ENCODE measurements at regions not wholly inside any gene's neighbourhood (a gene's known extent, or its start where the extent isn't known, plus 50 kb on each side); places are given as distances from the start of the nearest gene placed in this dataset.
"Not testable (repeated sequence)": the region's sequence is repeated elsewhere in the genome, so short reads cannot be mapped to it uniquely, and the experiment has no call there.

DNA sequence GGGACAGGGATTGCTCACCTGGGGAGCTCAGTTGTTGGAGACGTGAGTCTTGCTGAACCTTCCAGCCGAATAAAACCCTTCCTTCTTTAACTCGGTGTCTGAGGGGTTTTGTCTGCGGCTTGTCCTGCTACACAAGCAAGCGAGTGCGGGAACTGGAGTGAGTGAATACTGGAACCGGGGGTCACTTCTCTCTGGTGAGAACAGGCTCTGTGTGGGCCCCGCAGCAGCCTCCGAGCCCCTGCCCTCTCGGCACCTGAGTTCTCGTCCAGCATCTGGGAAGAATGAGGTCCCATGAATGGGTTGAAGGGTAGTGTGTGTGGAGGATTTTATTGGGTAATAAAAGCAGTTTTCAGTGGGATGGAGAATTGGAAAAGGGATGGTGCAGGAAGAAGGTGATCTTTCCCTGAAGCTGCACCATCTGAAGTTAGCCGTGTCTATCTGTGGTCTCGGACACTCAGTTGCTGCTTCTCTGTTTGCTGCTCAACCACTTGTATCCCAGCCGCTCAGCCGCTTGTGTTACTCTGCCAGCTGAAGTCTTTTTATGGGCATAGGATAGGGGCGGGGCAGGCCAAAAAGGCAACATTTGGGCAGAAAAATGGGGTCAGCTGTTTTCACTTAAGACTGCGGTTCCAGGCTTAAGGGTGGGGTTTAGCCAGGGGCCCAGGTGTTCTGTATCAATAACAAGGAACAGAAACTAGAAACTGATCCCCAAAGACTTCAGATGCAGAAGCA lies 450.6 kb upstream of the CAMK1G start:
- no peak for DNase-seq (ENCODE audit: low read depth in 2 of 3, low spot score in 2 of 3)

DNA sequence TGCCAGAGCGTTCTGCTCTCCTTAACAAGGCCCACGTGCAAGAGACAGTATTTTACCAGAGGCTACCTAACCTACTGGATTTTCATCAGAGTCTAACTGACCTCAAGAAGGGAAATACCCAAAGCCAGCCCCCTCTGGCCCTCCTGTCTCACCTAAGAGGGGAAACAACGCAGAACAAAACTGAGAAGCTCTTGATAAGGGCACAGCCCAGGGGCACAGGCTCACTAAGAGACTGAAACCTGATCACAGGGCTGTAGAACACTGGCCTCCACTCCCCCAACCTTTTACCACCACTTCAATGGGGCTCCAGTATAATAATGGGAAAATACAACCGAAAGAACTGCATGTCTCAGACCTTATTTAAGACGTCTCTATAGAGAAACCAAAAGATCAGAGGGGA lies 449.5 kb upstream of the CAMK1G start:
- no peak for DNase-seq (ENCODE audit: low read depth in 2 of 3, low spot score in 2 of 3)

DNA sequence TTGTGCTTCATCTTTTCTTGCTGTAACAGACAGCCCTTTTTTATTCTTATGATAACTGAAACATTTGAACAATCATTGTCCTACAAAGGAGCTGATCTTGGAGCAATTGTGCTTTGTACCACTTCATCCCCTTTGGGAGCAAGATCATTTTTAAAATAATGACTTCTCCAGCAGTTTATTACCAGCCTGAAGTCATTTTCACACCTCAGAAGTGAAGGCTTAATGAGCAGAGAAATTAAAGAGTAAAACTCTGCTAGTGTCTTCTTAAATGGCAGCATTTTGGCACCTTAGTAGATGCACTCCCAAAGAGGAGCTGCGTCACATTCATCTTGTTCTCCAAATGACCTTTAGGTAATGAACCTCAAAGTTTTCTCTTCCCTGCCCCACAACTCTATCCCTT lies 439.6 kb upstream of the CAMK1G start:
- no peak for DNase-seq (ENCODE audit: low read depth in 2 of 3, low spot score in 2 of 3)

DNA sequence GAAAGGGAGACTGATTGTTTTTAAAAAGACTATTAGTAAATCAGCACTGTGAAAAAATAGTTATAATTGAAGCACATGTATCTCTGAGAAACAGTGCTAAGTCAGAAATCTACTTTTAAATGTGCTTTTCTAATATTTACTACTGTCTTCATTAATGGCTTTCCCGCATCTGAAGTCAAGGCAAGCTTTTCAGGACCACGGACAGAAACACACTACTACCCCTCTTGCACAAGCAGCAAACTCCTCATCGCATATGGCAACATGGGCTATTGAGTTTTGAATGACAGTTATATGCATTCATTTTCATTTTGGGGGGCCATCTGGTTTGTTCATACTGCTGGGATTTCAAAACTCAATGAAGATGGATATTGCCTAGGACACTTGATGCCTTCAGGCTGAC lies 433.4 kb upstream of the CAMK1G start:
- peak in 2 of 3 donors; percentile 16 to 54 for DNase-seq (ENCODE audit: low read depth in 2 of 3, low spot score in 2 of 3)

DNA sequence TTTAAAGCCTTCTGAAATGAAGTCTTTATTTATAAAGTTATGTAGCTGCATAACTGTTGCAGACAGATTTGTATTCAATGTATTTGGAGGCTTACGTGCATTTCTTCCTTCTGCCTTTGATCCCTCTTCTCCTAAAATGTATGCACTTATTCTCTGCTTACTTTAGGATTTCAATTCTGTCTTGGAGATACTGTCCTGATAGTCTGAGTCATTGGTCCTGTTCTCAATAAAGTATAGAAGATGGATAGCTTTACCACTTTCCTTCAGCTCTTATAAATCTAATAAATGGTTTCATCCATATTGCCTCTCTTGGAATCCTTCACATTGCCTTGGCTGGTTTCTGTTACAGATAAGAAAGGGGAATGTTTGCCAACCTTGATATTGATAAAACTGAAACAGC lies 430.1 kb upstream of the CAMK1G start:
- no peak for DNase-seq (ENCODE audit: low read depth in 2 of 3, low spot score in 2 of 3)

DNA sequence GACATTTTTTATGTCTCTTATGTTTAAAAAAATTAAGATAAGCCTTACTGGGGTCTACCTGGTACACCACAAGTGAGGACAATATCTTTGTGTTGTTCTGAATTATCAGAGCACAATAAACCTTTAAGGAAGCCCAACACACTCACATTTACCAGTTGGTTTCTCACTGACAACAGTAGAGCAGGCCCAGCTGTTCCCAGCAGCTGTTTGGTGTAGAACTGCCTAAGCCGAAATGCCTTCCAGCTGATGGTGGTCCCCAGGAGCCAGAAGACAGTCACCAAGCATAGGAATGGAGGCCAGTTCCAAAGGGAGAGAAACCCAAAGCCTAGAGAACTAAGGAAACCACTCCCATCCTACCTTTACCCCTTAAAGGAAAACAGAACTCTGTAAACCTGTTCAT lies 428.6 kb upstream of the CAMK1G start:
- no peak for DNase-seq (ENCODE audit: low read depth in 2 of 3, low spot score in 2 of 3)

DNA sequence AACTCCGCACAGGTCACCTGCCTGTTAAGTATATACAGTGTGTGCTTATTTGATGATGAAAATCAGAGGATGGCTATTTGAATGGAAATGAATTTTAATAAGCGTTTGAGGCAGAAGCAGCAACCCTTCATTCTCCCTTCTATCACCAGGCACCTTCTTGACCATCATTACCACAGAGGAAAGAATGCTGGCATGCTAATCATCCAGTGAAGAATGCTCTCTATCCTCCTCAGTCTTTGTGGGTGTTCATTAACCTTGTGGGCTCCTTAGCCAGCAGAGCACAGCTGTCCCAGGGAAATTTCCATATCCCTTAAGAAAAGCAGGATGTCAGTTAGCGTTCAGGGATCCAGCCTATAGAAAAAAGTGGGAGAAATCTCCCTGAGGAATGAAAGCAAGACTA lies 428.0 kb upstream of the CAMK1G start:
- DNase-seq (ENCODE audit: low read depth in 2 of 3, low spot score in 2 of 3): no peak

DNA sequence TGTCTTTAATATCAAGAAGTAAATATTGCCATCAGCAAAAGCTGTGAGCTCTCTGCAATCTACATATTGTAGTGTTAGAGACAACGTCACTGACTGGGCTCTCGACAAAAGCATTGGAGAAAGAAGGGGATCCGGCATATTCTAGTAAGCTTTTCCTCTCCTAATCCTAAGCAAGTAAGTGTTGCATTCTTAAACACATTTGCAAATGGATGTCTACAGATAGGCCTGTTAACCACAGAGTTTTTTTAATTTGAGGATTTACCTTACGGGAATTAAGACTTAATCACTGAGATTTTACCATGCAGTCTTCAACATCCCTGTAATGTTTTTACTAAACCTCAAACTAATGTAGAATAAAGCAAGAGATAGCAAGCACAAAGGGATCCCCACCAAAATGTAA lies 426.5 kb upstream of the CAMK1G start:
- DNase-seq (ENCODE audit: low read depth in 2 of 3, low spot score in 2 of 3): no peak

DNA sequence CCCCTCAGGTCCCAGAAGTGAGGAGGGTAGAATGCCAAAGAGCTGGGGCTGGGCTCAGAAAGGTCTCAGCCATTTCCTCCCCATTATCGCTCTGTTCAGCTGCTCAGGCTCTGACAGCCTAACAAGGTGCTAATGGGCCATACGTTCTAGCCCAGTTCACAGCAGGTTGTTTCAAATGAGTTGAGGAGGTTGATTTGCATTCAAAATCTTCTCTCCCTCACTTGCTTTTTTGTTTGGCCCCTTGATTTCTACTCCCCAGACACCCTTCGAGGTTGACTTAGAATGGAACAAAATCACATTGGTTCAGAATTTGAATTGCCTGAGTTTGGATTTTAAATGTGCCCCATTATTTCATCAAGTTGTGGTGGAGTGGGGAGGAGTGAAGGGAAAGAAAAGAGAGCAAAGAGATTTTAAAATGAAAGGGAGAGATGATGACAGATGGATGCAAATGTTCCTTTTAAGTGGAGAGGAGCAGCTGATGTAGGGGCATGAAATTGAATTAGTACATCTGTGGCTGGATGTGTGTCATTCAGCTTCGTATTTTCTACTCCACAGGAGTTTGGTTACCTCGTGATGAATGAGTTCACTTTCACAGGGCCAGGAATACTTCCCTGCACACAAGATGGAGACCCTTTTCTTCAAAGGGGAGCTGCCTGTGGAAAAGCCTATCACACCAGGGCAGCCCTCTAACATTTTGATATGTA lies 425.8 kb upstream of the CAMK1G start:
- no peak for DNase-seq (ENCODE audit: low read depth in 2 of 3, low spot score in 2 of 3)

DNA sequence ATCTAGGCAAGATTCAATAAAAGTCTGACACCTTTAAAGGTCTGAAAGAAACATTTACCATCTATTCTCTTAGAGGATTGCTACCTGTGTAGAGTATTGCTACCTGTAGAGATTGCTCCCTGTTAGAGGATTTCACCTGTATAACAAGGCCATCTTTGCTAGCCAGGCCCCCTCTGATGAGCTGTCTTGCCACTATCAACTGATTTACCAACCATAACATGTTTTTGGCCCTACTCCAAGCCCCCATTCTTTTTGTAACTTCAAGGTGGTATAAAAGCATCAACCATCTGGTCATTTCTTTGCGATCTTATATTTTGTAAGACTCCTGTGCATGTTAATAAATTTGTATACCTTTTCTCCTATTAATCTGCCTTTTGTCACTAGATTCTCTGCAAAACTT lies 424.7 kb upstream of the CAMK1G start:
- no peak for DNase-seq (ENCODE audit: low read depth in 2 of 3, low spot score in 2 of 3)

DNA sequence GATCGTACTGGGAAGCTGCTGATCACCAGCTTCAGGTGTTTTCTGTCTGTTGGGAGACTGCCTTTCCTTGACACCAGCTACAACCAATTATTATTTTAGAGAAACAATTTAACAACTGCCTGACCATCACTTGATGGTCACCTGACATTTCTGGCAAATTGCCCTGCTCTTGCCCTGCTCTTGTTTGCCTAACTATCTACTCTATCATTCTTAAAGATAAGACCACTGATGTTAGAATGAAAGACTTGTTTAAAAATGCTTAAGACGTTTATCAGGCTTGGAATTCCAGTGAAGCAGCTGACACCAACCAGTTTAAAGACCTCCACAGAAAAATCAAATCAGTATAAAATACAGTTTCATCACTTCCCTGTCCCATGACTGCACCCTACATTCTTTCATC lies 423.3 kb upstream of the CAMK1G start:
- no peak for DNase-seq (ENCODE audit: low read depth in 2 of 3, low spot score in 2 of 3)

DNA sequence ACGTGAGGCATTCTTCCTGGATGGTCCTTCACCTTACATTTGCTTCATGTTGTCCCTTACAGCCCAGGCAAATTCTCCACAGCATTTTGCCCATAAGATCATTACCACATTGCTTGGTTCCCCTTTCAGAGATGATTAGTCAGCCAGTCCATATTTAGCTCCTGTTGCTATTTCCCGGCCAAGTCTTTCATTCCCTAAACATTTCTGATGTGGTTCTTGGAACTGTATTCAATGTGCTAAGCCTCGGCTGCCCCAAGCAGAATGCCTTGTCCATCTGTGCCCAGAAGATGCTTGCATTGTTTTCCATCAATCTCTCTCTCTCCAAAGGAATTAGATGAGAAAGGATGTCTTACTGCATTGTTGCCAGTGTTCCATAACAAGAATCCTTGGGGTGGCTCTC lies 420.9 kb upstream of the CAMK1G start:
- DNase-seq (ENCODE audit: low read depth in 2 of 3, low spot score in 2 of 3): no peak

DNA sequence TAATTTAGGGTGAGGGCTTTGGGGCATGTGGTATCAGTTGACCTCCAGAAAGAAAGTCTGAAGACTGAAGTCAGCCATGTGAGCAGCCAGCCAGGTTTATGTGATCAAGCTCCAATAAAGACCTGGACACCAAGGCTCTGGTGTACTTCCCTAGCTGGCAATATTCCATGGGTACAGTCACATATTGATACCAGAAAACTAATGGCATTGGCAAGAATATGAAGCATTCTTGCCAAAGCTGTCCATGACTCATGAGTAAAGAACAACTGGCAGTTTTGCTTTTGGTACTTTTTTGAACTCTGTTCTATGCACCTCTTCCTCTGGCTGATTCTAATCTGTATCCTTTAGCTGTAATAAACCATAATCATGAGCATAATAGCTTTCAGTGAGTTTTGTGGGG lies 415.3 kb upstream of the CAMK1G start:
- no peak for DNase-seq (ENCODE audit: low read depth in 2 of 3, low spot score in 2 of 3)

DNA sequence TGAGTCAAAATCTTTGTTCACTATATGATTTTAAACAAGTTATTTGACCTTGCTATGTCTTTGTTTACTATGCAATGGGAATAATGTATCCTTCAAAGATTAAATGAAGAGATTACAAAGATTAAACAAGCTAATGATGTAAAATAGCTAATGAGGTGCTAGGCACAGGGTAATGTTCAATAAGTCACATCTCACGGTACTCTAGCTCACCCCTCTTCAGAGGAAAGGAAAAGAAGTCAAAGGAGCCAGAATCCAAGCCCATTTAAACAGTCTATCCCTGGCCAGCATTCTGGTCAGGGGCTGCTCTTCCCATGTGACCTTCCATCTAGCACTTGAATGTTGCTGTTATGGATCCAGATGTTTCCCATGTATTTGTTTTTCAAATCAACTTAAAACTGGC lies 412.4 kb upstream of the CAMK1G start:
- DNase-seq (ENCODE audit: low read depth in 2 of 3, low spot score in 2 of 3): no peak

DNA sequence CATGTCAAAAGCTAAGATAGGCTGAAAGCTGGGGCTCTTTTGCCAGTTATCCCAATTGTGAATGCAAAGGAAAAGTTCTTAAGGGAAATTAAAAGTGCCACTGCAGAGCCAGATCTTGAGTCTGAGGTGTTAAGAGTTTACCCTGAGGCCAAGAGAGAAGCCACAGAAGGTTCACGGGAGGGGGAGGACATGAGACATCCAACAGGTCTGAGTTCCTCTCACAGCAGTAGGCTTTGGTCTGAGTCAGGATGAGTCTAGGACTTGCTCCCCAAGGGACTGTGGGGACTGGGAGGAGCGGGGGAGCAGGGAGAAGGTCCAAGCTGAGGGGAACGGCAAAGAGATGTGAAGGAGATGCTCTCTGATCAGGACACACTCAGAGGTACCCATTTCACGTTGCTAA lies 411.2 kb upstream of the CAMK1G start:
- DNase-seq (ENCODE audit: low read depth in 2 of 3, low spot score in 2 of 3): no peak

DNA sequence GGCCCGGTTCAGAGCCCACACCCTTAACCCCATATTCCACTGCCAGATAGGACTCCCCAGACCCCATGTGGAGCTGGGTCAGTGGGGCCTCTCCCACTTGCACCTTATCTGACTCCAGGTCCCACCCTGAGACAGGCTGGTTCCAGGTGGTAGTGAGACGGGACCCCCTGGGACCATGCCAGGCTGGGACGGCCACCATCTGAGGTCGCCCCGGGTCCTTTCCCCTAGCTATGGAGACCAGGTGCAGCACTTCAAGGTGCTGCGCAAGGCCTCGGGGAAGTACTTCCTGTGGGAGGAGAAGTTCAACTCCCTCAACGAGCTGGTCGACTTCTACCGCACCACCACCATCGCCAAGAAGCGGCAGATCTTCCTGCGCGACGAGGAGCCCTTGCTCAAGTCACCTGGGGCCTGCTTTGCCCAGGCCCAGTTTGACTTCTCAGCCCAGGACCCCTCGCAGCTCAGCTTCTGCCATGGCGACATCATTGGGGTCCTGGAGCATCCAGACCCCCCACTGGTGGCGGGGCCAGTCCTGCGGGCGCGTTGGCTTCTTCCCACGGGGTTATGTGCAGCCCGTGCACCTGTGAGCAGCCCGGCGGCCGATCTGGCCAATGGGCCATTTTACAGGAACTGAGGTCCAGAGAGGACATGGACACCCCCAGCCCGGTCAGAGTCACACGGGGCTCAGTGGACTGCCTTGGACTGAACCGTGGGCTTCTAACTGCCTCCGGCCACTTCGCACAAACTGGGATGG lies 410.5 kb upstream of the CAMK1G start:
- DNase-seq (ENCODE audit: low read depth in 2 of 3, low spot score in 2 of 3): not testable (repeated sequence)

DNA sequence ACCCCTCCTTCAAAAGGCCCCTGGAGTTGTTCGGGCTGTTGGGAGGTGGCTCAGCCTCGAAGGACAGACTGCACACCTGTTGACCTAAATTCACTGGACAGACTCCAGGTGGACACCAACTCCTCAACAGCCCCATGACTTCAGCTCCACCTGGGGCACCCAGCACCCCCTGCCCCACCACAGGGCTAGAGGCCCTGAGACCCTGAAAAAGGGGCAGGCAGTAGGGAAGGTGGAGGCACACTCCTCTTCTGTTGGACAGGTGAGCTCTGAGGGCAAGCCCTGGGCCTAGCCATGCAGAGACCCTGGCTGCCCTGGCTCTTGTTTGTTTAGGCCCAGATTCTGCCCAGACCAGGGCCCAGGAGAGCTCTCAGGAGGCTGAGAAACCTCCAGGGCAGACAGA lies 409.7 kb upstream of the CAMK1G start:
- not testable (repeated sequence) for DNase-seq (ENCODE audit: low read depth in 2 of 3, low spot score in 2 of 3)

DNA sequence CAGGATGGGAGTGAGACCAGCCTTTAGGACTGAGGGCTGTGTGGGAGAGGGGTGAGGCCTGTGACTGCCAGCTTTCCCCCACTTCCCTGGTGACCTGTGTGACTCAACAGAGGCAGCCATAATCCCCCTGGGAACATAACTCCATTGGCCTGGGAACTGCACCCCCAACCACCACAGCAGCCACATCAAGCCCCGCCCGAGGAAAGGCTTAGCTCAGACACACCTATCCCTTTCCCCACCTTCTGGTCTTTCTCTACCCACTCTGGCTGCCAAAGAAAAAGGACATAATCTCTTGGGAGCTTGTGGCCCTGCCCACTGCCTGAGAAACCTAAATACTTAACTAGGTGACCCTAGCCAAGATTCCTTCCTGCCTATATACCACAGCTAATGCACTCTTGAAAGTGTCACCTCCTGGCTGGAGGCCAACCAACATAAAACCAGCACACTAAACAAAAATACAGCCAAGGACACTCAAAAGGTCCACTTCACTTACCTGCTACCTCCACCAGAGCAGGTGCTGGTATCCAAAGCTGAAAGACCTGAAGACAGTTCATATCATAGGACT lies 406.6 kb upstream of the CAMK1G start:
- no peak for DNase-seq (ENCODE audit: low read depth in 2 of 3, low spot score in 2 of 3)

DNA sequence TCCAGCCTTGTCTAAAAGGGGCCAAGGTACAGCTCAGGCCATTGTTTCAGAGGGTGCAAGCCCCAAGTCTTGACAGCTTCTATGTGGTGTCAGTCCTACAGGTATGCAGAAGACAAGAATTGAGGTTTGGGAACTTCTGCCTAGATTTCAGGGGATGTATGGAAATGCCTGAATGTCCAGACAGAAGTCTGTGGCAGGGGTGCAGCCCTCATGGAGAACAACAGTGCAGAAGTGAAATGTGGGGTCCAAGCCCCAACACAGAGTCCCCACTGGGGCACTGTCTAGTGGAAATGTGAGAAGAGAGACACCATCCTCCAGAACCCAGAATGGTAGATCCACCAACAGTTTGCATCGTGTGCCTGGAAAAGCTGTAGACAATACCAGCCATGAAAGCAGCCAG lies 400.3 kb upstream of the CAMK1G start:
- DNase-seq (ENCODE audit: low read depth in 2 of 3, low spot score in 2 of 3): no peak

DNA sequence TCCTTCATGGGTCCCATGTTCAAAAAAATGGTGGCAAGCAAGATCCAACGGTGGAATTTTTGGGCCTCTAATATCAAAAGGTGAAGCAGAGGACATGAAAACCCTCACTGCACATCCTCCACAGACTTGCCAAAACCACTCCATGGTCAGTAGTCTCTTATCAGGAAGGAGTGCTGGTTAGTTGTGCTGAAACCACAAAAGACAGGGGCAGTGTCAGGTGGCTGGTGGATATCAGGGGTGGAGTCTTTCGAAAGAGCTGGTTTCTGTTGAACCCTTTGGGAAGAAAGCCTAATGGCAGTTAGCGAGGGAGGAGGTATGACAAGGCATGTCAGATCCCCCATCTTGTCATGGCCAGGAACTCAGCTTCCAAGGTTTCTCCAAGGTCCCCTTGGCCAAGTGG lies 395.9 kb upstream of the CAMK1G start:
- no peak for DNase-seq (ENCODE audit: low read depth in 2 of 3, low spot score in 2 of 3)

DNA sequence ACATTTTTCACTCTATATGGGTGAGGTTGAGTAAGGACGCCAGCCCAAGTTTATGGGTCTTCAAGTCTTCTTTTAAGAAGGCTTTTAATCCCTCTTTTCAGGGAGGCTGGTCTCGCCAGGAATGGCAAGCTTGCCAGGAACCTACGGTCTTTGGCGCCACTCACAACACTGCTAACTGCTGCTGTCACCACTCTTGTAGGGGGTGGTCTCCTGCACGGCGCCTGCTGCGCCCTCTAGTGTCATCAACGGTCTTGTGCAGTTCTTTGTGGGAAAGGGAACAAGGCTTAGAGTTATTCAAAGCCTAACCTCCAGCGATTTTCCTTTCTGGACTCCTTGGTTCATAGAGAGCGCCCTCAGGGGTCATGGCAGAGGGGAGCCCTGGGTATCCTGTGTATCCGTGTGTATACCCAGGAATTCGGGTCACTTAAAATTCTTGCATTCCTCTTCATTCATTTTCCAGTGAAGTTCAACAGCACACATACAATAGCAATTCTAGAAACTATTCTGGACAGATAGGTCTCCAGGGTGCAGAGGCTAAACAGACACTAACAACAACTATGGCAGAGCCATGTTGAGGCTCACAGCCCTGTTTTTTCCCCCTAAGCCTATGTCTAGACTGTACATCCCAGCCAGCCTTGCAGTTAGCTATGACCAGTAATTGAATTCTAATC lies 392.8 kb upstream of the CAMK1G start:
- peak in 2 of 3 donors; percentile 50 to 75 for DNase-seq (ENCODE audit: low read depth in 2 of 3, low spot score in 2 of 3)
